PC-9 (cell line): ENCODE measurements at regions not wholly inside any gene's neighbourhood (a gene's known extent, or its start where the extent isn't known, plus 50 kb on each side); places are given as distances from the start of the nearest gene placed in this dataset.

Experiments used
- BruUV-seq: library from RNA; stranded (reverse); fragments of 400-500 nt; replicated peaks from 2 replicates; lab custom pipeline; 2021; lab: Mats Ljungman, UMichigan
- CTCF ChIA-PET: fragments of 300-600 bp; sonication (Branson Sonifier 250); formaldehyde crosslinking; loops from one replicate; lab custom pipeline; 2022; ENCODE audit warnings: antibody characterized with exemption; lab: Charles Lee
- POLR2A ChIA-PET: fragments of 300-600 bp; sonication (Branson Sonifier 250); formaldehyde crosslinking; loops from one replicate; lab custom pipeline; 2022; ENCODE audit warnings: antibody characterized with exemption; ENCODE audit not compliant: unreplicated experiment; lab: Charles Lee
- DNase-seq, 2 experiments: peaks; one replicate each; pipeline versions ENCODE4 v3.0.0 to v3.0.0-alpha.2; 2015 to 2022; ENCODE audit warnings: mixed read lengths in 1 of 2
- H2AFZ ChIP-seq: fragments of 200-600 bp; sonication (generic); 2 replicates; pipeline ENCODE4 v1.8.1; 2017; ENCODE audit warnings: antibody characterized with exemption
- H3F3A ChIP-seq: fragments of 200-600 bp; sonication (generic); 2 replicates; pipeline ENCODE4 v1.8.1; 2017; ENCODE audit warnings: antibody characterized with exemption, mild to moderate bottlenecking, low read depth; ENCODE audit not compliant: insufficient read depth
- H3K27ac ChIP-seq: fragments of 200-600 bp; sonication (generic); 2 replicates; pipeline ENCODE4 v1.6.1; 2016; ENCODE audit warnings: mixed run types
- H3K27me3 ChIP-seq: fragments of 200-600 bp; sonication (generic); 2 replicates; pipeline ENCODE4 v1.6.1; 2016; ENCODE audit warnings: low read depth, mixed run types; ENCODE audit not compliant: insufficient read depth
- H3K36me3 ChIP-seq: fragments of 200-600 bp; sonication (generic); 2 replicates; pipeline ENCODE4 v1.6.1; 2016; ENCODE audit warnings: low read depth, mixed run types
- H3K4me1 ChIP-seq: fragments of 200-600 bp; sonication (generic); replicated peaks from 2 replicates; pipeline ENCODE4 v1.6.1; 2016; ENCODE audit warnings: mixed run types; ENCODE audit not compliant: insufficient read depth
- H3K4me2 ChIP-seq: fragments of 200-600 bp; sonication (generic); 2 replicates; pipeline ENCODE4 v1.6.1; 2017; ENCODE audit warnings: mixed run types
- H3K4me3 ChIP-seq: fragments of 200-600 bp; sonication (generic); 2 replicates; pipeline ENCODE4 v1.6.1; 2016; ENCODE audit warnings: mixed run types
- H3K79me2 ChIP-seq: fragments of 200-600 bp; sonication (generic); 2 replicates; pipeline ENCODE4 v1.6.1; 2017; ENCODE audit warnings: low read depth, mixed run types
- H3K9me2 ChIP-seq: fragments of 200-600 bp; sonication (generic); 2 replicates; pipeline ENCODE4 v1.8.1; 2017; ENCODE audit warnings: mild to moderate bottlenecking; ENCODE audit not compliant: insufficient read depth
- H3K9me3 ChIP-seq: fragments of 200-600 bp; sonication (generic); 2 replicates; pipeline ENCODE4 v1.8.1; 2016; ENCODE audit warnings: low read depth; ENCODE audit not compliant: insufficient read depth
- H4K20me1 ChIP-seq: fragments of 200-600 bp; sonication (generic); 2 replicates; pipeline ENCODE4 v1.8.1; 2017; ENCODE audit not compliant: insufficient read depth
- EZH2 ChIP-seq: fragments of 200-600 bp; sonication (generic); IDR thresholded peaks from 2 replicates; pipeline ENCODE4 v1.8.0; 2017; ENCODE audit warnings: antibody characterized with exemption, low read depth
- intact Hi-C: fragments of 100-400 bp; cut with micrococcal nuclease; formaldehyde crosslinking; loops from one replicate; pipeline ENCODE4 v1.10.0; 2022; ENCODE audit not compliant: unreplicated experiment
- TF ChIP-seq, protein P1 (sequence below): fragments of 200-600 bp; sonication (generic); conservative IDR thresholded peaks from 2 replicates; pipeline ENCODE4 v1.6.1; 2017; ENCODE audit warnings: mixed run types, antibody characterized with exemption, mild to moderate bottlenecking, moderate library complexity

DNA sequence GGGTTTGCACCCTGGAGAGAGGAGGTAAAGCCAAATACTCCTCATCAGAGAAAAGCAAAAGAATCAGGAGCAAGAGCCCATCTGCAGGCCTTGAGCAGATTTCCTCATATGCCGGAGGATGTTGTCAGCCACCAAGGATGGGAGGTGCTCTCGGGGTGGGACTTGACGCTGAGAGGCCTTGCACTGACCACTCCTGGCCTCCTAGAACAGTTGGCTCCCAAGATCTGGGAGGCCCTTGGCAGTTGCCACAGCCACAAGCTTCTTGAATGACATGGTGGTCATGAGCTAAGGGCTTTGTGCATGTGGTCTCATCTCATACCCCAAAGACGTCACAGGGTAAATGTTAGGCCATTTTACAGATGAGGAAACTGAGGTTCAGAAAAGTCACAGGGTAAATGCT lies 75.2 kb upstream of the PMEPA1 start:
- H2AFZ ChIP-seq, result no peak overlapping the region
- H3K9me3 ChIP-seq, result no peaks in the 10 kb centered on the region
- H3K36me3 ChIP-seq, result no peaks in the 10 kb centered on the region
- H3K4me3 ChIP-seq, result no peak overlapping the region
- TF ChIP-seq, protein P1, sequence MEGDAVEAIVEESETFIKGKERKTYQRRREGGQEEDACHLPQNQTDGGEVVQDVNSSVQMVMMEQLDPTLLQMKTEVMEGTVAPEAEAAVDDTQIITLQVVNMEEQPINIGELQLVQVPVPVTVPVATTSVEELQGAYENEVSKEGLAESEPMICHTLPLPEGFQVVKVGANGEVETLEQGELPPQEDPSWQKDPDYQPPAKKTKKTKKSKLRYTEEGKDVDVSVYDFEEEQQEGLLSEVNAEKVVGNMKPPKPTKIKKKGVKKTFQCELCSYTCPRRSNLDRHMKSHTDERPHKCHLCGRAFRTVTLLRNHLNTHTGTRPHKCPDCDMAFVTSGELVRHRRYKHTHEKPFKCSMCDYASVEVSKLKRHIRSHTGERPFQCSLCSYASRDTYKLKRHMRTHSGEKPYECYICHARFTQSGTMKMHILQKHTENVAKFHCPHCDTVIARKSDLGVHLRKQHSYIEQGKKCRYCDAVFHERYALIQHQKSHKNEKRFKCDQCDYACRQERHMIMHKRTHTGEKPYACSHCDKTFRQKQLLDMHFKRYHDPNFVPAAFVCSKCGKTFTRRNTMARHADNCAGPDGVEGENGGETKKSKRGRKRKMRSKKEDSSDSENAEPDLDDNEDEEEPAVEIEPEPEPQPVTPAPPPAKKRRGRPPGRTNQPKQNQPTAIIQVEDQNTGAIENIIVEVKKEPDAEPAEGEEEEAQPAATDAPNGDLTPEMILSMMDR, result no peak
- no peak for TF ChIP-seq EZH2
- H3K27ac ChIP-seq, result no peak overlapping the region
- no peak for DNase-seq
- ChIA-PET POLR2A (no interaction called here), CTCF (no interaction called here)
- no peaks in the 10 kb centered on the region for H3F3A ChIP-seq
- H3K4me2 ChIP-seq, result no peak overlapping the region
- intact Hi-C loops, result no loop called here
- H3K9me2 ChIP-seq, result no peaks in the 10 kb centered on the region
- no peaks in the 10 kb centered on the region for H3K79me2 ChIP-seq
- no peaks in the 10 kb centered on the region for H3K27me3 ChIP-seq
- no peaks in the 10 kb centered on the region for H3K4me1 ChIP-seq
- no peaks in the 10 kb centered on the region for H4K20me1 ChIP-seq
- BruUV-seq, result no TSS peak

DNA sequence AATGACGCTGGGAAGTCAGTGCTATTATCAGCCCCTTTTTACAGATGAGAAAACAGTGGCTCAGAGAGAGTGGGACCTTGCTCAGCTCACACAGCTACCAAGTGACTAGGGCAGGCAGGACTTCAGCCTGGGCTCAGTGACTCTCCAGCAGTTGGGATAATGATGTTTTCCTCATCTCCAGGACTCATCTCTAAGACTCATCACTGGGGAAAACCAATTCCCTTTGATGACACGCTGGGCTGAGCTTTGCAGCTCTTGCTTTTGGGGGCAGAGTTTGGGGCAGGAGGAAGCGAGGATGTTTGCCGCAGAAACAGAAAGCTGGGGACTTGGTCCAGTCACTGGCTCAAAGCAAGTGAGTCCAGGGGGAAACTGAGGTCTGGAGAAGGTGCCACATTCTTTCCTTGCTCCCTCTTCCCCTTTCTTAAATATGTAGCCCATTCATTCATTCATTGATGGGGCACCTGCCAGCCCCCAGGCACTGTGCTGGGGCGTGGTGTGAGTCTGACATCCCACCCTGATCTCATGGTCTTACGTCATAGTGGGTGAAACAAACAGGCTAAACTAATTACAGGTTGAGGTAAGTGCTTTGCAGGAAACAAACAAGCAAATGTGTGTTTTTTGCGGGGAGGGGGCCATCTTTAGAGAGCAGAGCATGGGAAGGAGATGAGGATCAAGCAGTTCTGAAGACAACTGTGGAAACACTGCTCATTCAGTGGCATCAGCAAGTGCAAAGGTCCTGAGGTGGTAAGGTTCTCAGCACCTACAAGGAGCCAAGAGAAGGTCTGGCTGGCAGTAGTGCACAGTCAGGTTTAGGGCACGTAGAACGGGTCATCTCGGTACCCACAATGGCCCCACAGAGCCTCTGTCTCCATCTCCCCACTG lies 74.4 kb upstream of the PMEPA1 start:
- no peak for DNase-seq
- BruUV-seq, result no TSS peak
- no peak overlapping the region for H3K27ac ChIP-seq

DNA sequence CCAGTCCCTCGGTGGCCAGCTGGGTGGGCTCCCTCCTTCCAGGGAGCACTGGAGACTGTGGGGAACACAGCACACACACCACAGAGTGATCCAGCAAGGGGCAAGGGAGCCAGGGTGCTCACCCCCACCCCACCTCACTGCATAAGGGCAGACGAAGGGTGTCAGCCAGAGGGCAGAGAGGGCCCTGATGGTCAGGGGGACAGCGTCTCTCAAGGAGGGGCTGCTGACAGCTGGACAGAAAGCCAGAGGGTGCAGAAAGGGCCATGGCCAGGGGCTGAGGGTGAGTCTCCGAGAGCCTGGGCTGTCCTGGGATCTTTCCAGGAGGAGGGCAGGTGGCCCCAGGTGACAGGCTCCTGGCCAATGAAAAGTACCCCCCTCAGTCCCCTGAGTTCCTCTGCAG lies 73.4 kb upstream of the PMEPA1 start:
- Histone ChIP-seq H3K9me3 (no peaks in the 10 kb centered on the region), H3K4me2 (no peak overlapping the region), H3K9me2 (no peaks in the 10 kb centered on the region), H2AFZ (no peak overlapping the region), H4K20me1 (no peaks in the 10 kb centered on the region), H3K4me1 (peaks cover 13% of the 10 kb centered on the region), H3K79me2 (no peaks in the 10 kb centered on the region), H3K4me3 (no peak overlapping the region), H3K27ac (no peak overlapping the region), H3F3A (no peaks in the 10 kb centered on the region), H3K36me3 (no peaks in the 10 kb centered on the region), H3K27me3 (no peaks in the 10 kb centered on the region)
- intact Hi-C loops, result no loop called here
- no peak for DNase-seq
- CTCF ChIA-PET, result no interaction called here
- BruUV-seq, result no TSS peak
- no peak for TF ChIP-seq EZH2
- TF ChIP-seq, protein P1, result no peak
- POLR2A ChIA-PET, result no interaction called here

More for the DNA sequence above, 74.4 kb upstream of the PMEPA1 start:
- H3K4me3 ChIP-seq, result no peak overlapping the region
- H3K4me2 ChIP-seq, result no peak overlapping the region
- peaks cover 6% of the 10 kb centered on the region for H3K4me1 ChIP-seq
- no peaks in the 10 kb centered on the region for H3K36me3 ChIP-seq
- ChIA-PET POLR2A (no interaction called here), CTCF (no interaction called here)
- TF ChIP-seq EZH2, result no peak
- TF ChIP-seq, protein P1, result no peak
- H3K9me3 ChIP-seq, result no peaks in the 10 kb centered on the region
- H3F3A ChIP-seq, result no peaks in the 10 kb centered on the region
- H3K27me3 ChIP-seq, result no peaks in the 10 kb centered on the region
- H3K79me2 ChIP-seq, result no peaks in the 10 kb centered on the region
- H2AFZ ChIP-seq, result no peak overlapping the region
- H3K9me2 ChIP-seq, result no peaks in the 10 kb centered on the region
- intact Hi-C loops, result no loop called here
- H4K20me1 ChIP-seq, result no peaks in the 10 kb centered on the region
